ENCODE measurements at regions not wholly inside any gene's neighbourhood (a gene's known extent, or its start where the extent isn't known, plus 50 kb on each side); places are given as distances from the start of the nearest gene placed in this dataset.

DNA sequence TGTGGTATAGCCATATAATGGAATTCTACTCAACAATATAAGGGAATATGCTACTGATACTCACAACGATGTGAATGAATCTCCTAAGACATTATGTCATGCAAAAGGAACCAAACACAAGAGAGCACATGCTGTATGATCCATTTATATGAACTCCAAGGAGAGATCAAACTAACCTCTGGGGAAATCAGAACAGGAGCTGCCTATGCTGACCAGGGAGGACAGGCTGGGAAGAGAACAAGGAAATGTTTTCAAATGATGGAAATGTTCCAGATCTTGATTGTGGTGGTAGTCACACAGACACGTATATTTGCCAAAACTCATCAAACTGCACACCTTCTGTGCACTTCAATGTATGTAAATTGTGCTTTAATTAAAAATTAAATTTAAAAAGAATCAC lies 175.3 kb downstream of the BCOR start:
- ATAC-seq (ENCODE audit: low FRiP score) (no peak), DNase-seq (ENCODE audit: low spot score) (no peak)
- TF ChIP-seq, protein P1, sequence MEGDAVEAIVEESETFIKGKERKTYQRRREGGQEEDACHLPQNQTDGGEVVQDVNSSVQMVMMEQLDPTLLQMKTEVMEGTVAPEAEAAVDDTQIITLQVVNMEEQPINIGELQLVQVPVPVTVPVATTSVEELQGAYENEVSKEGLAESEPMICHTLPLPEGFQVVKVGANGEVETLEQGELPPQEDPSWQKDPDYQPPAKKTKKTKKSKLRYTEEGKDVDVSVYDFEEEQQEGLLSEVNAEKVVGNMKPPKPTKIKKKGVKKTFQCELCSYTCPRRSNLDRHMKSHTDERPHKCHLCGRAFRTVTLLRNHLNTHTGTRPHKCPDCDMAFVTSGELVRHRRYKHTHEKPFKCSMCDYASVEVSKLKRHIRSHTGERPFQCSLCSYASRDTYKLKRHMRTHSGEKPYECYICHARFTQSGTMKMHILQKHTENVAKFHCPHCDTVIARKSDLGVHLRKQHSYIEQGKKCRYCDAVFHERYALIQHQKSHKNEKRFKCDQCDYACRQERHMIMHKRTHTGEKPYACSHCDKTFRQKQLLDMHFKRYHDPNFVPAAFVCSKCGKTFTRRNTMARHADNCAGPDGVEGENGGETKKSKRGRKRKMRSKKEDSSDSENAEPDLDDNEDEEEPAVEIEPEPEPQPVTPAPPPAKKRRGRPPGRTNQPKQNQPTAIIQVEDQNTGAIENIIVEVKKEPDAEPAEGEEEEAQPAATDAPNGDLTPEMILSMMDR (IDR thresholded peaks at IDR 0.05), result no peak

DNA sequence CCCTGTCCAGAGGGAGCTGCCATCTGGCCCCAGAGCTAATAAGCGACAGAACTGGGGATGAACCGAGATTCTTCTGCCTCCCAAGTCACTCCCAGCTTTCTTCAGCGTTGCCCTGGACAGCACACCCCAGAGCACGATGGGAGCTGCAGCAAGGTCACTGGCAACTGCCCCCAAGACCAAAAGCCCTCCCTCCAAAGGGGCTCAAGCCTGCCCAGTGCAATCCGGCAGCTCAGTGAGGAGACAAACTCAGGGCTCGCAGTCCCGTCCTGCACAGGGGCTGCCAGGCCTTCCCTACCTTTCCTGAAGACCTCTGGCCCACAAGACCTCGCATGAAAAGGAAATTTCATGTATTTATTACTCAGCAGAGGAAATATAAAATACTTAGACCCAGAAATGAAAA lies 174.8 kb downstream of the BCOR start:
- TF ChIP-seq, protein P1 (IDR thresholded peaks at IDR 0.05), result no peak
- ATAC-seq (ENCODE audit: low FRiP score), result no peak
- no peak for DNase-seq (ENCODE audit: low spot score)

DNA sequence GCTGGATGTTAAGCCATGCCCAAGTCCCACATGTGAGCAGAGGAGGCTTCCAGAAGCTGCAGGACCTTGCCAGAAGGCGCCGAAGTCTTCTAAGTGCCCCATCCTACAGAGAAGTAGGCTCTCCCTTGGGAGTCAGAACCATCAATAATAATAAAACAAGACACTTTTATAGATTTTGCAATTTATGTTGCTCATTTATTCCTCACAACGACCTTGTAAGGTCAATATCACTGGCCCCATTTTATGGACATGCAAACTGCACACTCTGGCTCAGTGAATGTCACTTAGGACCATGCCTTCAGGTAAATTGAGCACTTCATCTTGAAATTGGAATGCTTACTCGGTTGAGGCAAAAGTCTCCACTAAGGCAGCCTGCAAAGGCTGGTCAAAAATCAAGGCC lies 170.4 kb downstream of the BCOR start:
- TF ChIP-seq, protein P1 (IDR thresholded peaks at IDR 0.05), result no peak
- DNase-seq (ENCODE audit: low spot score) (no peak), ATAC-seq (ENCODE audit: low FRiP score) (no peak)

DNA sequence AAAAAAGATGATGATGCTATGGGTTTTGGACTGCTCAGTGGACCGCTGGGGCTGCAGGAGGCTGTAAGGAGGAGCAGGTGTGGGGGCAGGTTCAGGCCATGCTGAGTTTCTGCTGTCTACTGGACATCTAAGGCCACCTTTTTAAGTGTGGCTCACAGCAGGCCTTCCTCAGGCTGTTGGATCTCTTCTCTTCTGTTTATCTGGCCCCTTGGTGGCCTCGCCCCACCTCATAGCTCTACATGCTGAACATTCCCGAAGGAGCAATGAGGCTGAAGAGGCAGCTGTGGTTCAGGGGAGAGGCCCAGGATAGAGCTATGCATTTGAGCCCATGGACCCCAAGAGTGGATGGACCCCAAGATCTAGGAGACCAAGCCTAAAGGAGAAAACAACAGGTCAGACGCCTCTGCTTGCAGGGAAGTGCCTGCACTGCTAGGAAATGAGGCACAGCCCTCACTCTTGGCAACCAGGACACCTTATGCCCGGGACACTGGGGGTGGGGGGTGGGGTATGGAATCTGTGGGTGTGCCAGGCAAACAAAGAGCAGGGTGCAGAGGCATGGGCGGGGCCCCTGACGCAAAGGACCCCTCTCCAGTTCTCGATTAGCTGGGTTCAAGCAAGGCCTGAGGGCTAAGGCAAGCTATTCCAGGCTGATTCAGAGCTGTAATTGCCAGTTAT lies 168.9 kb downstream of the BCOR start:
- no peak for DNase-seq (ENCODE audit: low spot score)
- TF ChIP-seq, protein P1 (IDR thresholded peaks at IDR 0.05), result no peak
- no peak for ATAC-seq (ENCODE audit: low FRiP score)

DNA sequence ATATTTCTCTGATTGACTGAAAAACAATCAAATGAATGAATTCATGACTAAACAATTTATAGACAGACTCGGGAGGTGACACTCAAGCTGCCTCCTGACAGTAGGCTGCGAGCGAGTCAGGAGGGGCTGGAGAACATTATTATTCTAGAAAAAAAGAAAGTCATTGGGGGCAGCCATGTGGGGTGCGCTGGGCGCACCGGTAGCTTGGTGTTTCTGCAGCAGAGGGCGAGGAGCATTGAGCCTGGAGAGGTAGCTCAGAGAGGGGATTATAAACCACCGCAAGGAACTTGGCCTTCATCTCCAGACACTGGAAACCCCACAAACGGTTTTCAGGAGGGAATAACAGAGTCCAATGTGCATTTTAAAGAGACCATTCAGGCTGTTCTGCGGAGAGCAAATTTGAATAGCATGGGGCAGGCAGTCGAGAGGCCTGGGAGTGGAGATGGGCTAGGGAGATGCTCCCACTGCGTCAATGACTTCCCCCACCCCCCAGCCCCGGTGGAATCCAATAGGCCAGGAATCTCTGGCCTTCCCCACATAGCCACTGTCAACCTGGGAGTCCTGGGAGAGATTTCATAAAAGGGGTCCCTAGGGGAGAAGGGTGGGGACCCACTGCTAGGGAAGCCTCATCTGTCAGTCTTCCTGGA lies 168.3 kb downstream of the BCOR start:
- ATAC-seq (ENCODE audit: low FRiP score) (no peak), DNase-seq (ENCODE audit: low spot score) (no peak)
- TF ChIP-seq, protein P1 (IDR thresholded peaks at IDR 0.05), result no peak

DNA sequence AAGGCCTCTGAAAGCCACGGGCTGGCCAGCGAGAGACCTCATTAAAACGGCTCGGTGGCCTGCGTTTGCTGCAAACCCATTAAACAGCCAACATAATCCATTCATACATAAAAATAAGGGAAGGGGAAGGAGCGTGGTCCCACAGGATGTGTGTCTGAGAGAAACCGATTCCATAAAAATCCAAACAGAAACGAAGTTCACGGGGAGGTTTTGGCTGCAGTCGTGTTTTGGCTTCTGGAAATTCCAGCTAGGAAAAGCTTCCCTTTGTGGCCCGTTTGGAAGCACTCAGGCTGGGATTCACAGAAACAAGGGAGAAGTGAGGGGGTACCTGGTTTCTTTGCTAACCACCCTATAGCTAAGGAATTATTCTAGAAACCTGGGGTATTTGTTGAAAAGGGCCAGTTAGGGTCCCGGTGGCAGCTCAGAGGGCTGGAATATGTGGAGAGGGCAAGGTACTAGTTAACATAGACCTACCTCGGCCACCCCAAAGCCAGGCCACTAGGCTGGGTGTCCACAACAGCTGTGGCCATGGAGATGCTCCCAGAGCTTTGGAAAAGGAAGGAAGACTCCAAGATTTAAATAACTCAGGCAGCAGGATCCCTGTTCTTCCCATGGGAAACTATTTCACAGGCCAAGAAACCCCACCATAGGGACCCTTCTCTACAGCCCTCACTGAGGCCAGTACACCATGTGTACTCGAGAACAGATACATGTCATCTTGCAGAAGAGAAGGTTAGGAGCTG lies 166.8 kb downstream of the BCOR start:
- TF ChIP-seq, protein P1 (IDR thresholded peaks at IDR 0.05), result no peak
- ATAC-seq (ENCODE audit: low FRiP score) (no peak), DNase-seq (ENCODE audit: low spot score) (no peak)
